GM23338 (cell line): ENCODE measurements at regions not wholly inside any gene's neighbourhood (a gene's known extent, or its start where the extent isn't known, plus 50 kb on each side); places are given as distances from the start of the nearest gene placed in this dataset.

Source experiments
- ATAC-seq: fragments of 200-7000 bp; cut with Tn5 transposase; 3 replicates; pipeline ENCODE4 v1.9.1; 2020
- DNase-seq: peaks from one replicate; pipeline ENCODE4 v3.0.0-alpha.2; 2015; ENCODE audit warnings: low spot score
- H2AFZ ChIP-seq: fragments of 200-600 bp; sonication (generic); 2 replicates; pipeline ENCODE4 v1.8.0; 2016; ENCODE audit warnings: antibody characterized with exemption, mild to moderate bottlenecking, moderate library complexity
- H3F3A ChIP-seq: fragments of 200-600 bp; sonication (generic); replicated peaks from 2 replicates; pipeline ENCODE4 v1.8.0; 2017; ENCODE audit warnings: antibody characterized with exemption, mixed run types, low read depth
- H3K27ac ChIP-seq: fragments of 200-600 bp; sonication (generic); 2 replicates; pipeline ENCODE4 v1.6.1; 2016; ENCODE audit warnings: low read depth
- H3K27me3 ChIP-seq: fragments of 200-600 bp; sonication (generic); 2 replicates; pipeline ENCODE4 v1.8.0; 2016; ENCODE audit warnings: mild to moderate bottlenecking, mixed run types, moderate library complexity; ENCODE audit not compliant: insufficient read depth
- H3K36me3 ChIP-seq: fragments of 200-600 bp; sonication (generic); 2 replicates; pipeline ENCODE4 v1.8.0; 2016; ENCODE audit warnings: mild to moderate bottlenecking; ENCODE audit not compliant: insufficient read depth
- H3K4me1 ChIP-seq: fragments of 200-600 bp; sonication (generic); 2 replicates; pipeline ENCODE4 v1.8.0; 2016; ENCODE audit warnings: mild to moderate bottlenecking, moderate library complexity; ENCODE audit not compliant: insufficient read depth
- H3K4me2 ChIP-seq: fragments of 200-600 bp; sonication (generic); 2 replicates; pipeline ENCODE4 v1.7.1; 2017; ENCODE audit warnings: mixed run types
- H3K4me3 ChIP-seq: fragments of 200-600 bp; sonication (generic); 2 replicates; pipeline ENCODE4 v1.6.1; 2016; ENCODE audit warnings: mixed run types
- H3K79me2 ChIP-seq: fragments of 200-600 bp; sonication (generic); replicated peaks from 2 replicates; pipeline ENCODE4 v1.8.0; 2017; ENCODE audit warnings: mild to moderate bottlenecking; ENCODE audit not compliant: insufficient read depth
- H3K9me2 ChIP-seq: fragments of 200-600 bp; sonication (generic); 2 replicates; pipeline ENCODE4 v1.8.0; 2017; ENCODE audit not compliant: insufficient read depth
- H4K20me1 ChIP-seq: fragments of 200-600 bp; sonication (generic); replicated peaks from 2 replicates; pipeline ENCODE4 v1.8.0; 2017; ENCODE audit warnings: mild to moderate bottlenecking; ENCODE audit not compliant: insufficient read depth
- H3K27ac Mint-ChIP-seq: 2 replicates; pipeline ENCODE4 v1.8.0; 2020; ENCODE audit warnings: inconsistent platforms, mild to moderate bottlenecking, moderate library complexity, mixed read lengths
- H3K27me3 Mint-ChIP-seq: 3 replicates; pipeline ENCODE4 v1.8.0; 2022; ENCODE audit warnings: low read depth, mild to moderate bottlenecking, moderate library complexity, mixed read lengths, inconsistent platforms; ENCODE audit not compliant: insufficient read depth, poor library complexity
- H3K36me3 Mint-ChIP-seq: 3 replicates; pipeline ENCODE4 v1.8.0; 2021; ENCODE audit warnings: low read depth, mild to moderate bottlenecking, inconsistent platforms, moderate library complexity, mixed read lengths
- H3K4me1 Mint-ChIP-seq: 3 replicates; pipeline ENCODE4 v1.8.0; 2020; ENCODE audit warnings: mild to moderate bottlenecking, inconsistent platforms, mixed read lengths
- H3K4me3 Mint-ChIP-seq: 3 replicates; pipeline ENCODE4 v1.8.0; 2021; ENCODE audit warnings: moderate library complexity, mild to moderate bottlenecking, inconsistent platforms, mixed read lengths
- H3K9me3 Mint-ChIP-seq: 3 replicates; pipeline ENCODE4 v1.8.0; 2020; ENCODE audit warnings: moderate library complexity, mild to moderate bottlenecking, inconsistent platforms, mixed read lengths
- CREB1 ChIP-seq: fragments of 250-450 bp; sonication (Bioruptor Pico); IDR thresholded peaks from 2 replicates; pipeline ENCODE4 v1.5.0; 2020; ENCODE audit warnings: low read depth, mild to moderate bottlenecking, moderate library complexity
- EZH2 ChIP-seq: fragments of 200-600 bp; sonication (generic); IDR thresholded peaks from one replicate; pipeline ENCODE4 v1.8.0; 2017; ENCODE audit warnings: antibody characterized with exemption, mild to moderate bottlenecking, low read depth; ENCODE audit not compliant: unreplicated experiment
- EZH2phosphoT487 ChIP-seq: fragments of 200-600 bp; sonication (generic); IDR thresholded peaks from one replicate; pipeline ENCODE4 v1.8.1; 2018; ENCODE audit warnings: antibody characterized with exemption; ENCODE audit not compliant: unreplicated experiment
- JUNB ChIP-seq: IDR thresholded peaks from one replicate; pipeline ENCODE4 v1.6.1; 2016; ENCODE audit warnings: antibody characterized with exemption; ENCODE audit not compliant: unreplicated experiment
- NANOG ChIP-seq: IDR thresholded peaks from 2 replicates; pipeline ENCODE4 v1.6.1; 2016; ENCODE audit warnings: antibody characterized with exemption, borderline replicate concordance
- POLR2AphosphoS5 ChIP-seq: IDR thresholded peaks from 2 replicates; pipeline ENCODE4 v1.6.1; 2016; ENCODE audit warnings: antibody characterized with exemption, low read depth
- STAT1 ChIP-seq: IDR thresholded peaks from one replicate; pipeline ENCODE4 v1.6.1; 2016; ENCODE audit warnings: antibody characterized with exemption; ENCODE audit not compliant: unreplicated experiment
- ZNF114 ChIP-seq: fragments of 250-450 bp; sonication (Bioruptor Pico); IDR thresholded peaks from 2 replicates; pipeline ENCODE4 v1.5.0; 2020; ENCODE audit warnings: mild to moderate bottlenecking, moderate library complexity
- ZNF331 ChIP-seq: fragments of 250-450 bp; sonication (Bioruptor Pico); IDR thresholded peaks from 2 replicates; pipeline ENCODE4 v1.5.0; 2020; ENCODE audit warnings: low read depth, mild to moderate bottlenecking, moderate library complexity
- TF ChIP-seq, protein P1 (sequence below): fragments of 250-450 bp; sonication (Bioruptor Pico); IDR thresholded peaks from 2 replicates; pipeline ENCODE4 v1.5.0; 2020; ENCODE audit warnings: mild to moderate bottlenecking, moderate library complexity
- TF ChIP-seq, protein P2 (sequence below): IDR thresholded peaks from one replicate; pipeline ENCODE4 v1.6.1; 2018; ENCODE audit warnings: antibody characterized with exemption; ENCODE audit not compliant: unreplicated experiment
- TF ChIP-seq, protein P3 (sequence below), 2 experiments: fragments of 200-600 bp in 1 of 2; sonication (generic) in 1 of 2; conservative IDR thresholded peaks; 2 replicates each; pipeline versions ENCODE4 v1.5.1 to v1.6.1; 2016 to 2017; ENCODE audit warnings: antibody characterized with exemption in 2 of 2, low read depth in 2 of 2, mild to moderate bottlenecking in 2 of 2, moderate library complexity in 1 of 2
- TF ChIP-seq, protein P4 (sequence below): IDR thresholded peaks from 2 replicates; pipeline ENCODE4 v1.6.1; 2016; ENCODE audit warnings: antibody characterized with exemption

DNA sequence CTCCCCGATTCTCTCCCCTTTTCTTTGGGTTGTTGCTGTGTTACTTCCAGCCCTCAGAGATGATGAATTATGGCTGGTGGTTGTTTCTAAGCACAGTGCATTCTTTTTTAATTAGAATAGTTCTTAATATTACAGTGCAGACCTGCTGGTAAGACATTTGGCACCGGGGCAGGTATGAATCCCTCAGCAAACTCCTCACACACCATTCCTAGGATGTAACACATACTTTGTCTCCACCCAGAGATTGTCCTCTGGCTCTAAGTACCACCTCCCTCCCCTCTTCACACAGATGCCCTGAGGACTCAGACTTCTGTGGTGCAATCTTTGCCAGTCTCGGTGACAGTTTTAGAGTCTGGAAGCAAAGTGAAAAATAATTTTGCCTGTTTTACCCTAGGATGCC is 143.1 kb downstream of the HLX start:
- no peak overlapping the region for H3K4me3 ChIP-seq
- ATAC-seq (no peak), DNase-seq (no peak)
- no peaks in the 10 kb centered on the region for H4K20me1 ChIP-seq
- H3F3A ChIP-seq = no peaks in the 10 kb centered on the region
- no peaks in the 10 kb centered on the region for H3K9me3 Mint-ChIP-seq
- H3K4me3 Mint-ChIP-seq = no peak overlapping the region
- H3K36me3 Mint-ChIP-seq = no peaks in the 10 kb centered on the region
- peaks cover 18% of the 10 kb centered on the region for H3K9me2 ChIP-seq
- no peaks in the 10 kb centered on the region for H3K36me3 ChIP-seq
- 0 out of 2 replicates have a peak overlapping the region, but pooled peaks have one; percentile 23 for H2AFZ ChIP-seq
- no peak overlapping the region for H3K4me2 ChIP-seq
- no peak overlapping the region for H3K27ac ChIP-seq
- no peaks in the 10 kb centered on the region for H3K4me1 ChIP-seq
- H3K27me3 Mint-ChIP-seq = peaks cover 3% of the 10 kb centered on the region
- no peaks in the 10 kb centered on the region for H3K79me2 ChIP-seq
- no peak overlapping the region for H3K27ac Mint-ChIP-seq
- no peaks in the 10 kb centered on the region for H3K27me3 ChIP-seq
- TF ChIP-seq, protein P1, sequence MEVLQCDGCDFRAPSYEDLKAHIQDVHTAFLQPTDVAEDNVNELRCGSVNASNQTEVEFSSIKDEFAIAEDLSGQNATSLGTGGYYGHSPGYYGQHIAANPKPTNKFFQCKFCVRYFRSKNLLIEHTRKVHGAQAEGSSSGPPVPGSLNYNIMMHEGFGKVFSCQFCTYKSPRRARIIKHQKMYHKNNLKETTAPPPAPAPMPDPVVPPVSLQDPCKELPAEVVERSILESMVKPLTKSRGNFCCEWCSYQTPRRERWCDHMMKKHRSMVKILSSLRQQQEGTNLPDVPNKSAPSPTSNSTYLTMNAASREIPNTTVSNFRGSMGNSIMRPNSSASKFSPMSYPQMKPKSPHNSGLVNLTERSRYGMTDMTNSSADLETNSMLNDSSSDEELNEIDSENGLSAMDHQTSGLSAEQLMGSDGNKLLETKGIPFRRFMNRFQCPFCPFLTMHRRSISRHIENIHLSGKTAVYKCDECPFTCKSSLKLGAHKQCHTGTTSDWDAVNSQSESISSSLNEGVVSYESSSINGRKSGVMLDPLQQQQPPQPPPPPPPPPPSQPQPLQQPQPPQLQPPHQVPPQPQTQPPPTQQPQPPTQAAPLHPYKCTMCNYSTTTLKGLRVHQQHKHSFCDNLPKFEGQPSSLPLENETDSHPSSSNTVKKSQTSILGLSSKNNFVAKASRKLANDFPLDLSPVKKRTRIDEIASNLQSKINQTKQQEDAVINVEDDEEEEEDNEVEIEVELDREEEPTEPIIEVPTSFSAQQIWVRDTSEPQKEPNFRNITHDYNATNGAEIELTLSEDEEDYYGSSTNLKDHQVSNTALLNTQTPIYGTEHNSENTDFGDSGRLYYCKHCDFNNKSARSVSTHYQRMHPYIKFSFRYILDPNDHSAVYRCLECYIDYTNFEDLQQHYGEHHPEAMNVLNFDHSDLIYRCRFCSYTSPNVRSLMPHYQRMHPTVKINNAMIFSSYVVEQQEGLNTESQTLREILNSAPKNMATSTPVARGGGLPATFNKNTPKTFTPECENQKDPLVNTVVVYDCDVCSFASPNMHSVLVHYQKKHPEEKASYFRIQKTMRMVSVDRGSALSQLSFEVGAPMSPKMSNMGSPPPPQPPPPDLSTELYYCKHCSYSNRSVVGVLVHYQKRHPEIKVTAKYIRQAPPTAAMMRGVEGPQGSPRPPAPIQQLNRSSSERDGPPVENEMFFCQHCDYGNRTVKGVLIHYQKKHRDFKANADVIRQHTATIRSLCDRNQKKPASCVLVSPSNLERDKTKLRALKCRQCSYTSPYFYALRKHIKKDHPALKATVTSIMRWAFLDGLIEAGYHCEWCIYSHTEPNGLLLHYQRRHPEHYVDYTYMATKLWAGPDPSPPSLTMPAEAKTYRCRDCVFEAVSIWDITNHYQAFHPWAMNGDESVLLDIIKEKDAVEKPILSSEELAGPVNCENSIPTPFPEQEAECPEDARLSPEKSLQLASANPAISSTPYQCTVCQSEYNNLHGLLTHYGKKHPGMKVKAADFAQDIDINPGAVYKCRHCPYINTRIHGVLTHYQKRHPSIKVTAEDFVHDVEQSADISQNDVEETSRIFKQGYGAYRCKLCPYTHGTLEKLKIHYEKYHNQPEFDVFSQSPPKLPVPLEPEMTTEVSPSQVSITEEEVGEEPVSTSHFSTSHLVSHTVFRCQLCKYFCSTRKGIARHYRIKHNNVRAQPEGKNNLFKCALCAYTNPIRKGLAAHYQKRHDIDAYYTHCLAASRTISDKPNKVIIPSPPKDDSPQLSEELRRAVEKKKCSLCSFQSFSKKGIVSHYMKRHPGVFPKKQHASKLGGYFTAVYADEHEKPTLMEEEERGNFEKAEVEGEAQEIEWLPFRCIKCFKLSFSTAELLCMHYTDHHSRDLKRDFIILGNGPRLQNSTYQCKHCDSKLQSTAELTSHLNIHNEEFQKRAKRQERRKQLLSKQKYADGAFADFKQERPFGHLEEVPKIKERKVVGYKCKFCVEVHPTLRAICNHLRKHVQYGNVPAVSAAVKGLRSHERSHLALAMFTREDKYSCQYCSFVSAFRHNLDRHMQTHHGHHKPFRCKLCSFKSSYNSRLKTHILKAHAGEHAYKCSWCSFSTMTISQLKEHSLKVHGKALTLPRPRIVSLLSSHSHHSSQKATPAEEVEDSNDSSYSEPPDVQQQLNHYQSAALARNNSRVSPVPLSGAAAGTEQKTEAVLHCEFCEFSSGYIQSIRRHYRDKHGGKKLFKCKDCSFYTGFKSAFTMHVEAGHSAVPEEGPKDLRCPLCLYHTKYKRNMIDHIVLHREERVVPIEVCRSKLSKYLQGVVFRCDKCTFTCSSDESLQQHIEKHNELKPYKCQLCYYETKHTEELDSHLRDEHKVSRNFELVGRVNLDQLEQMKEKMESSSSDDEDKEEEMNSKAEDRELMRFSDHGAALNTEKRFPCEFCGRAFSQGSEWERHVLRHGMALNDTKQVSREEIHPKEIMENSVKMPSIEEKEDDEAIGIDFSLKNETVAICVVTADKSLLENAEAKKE = no peak
- TF ChIP-seq JUNB (no peak), CREB1 (CRISPR knock-in tag) (no peak), EZH2 (no peak), ZNF331 (no peak), POLR2AphosphoS5 (no peak), ZNF114 (CRISPR knock-in tag) (no peak), EZH2phosphoT487 (no peak), NANOG (no peak), STAT1 (no peak)
- TF ChIP-seq, protein P2, sequence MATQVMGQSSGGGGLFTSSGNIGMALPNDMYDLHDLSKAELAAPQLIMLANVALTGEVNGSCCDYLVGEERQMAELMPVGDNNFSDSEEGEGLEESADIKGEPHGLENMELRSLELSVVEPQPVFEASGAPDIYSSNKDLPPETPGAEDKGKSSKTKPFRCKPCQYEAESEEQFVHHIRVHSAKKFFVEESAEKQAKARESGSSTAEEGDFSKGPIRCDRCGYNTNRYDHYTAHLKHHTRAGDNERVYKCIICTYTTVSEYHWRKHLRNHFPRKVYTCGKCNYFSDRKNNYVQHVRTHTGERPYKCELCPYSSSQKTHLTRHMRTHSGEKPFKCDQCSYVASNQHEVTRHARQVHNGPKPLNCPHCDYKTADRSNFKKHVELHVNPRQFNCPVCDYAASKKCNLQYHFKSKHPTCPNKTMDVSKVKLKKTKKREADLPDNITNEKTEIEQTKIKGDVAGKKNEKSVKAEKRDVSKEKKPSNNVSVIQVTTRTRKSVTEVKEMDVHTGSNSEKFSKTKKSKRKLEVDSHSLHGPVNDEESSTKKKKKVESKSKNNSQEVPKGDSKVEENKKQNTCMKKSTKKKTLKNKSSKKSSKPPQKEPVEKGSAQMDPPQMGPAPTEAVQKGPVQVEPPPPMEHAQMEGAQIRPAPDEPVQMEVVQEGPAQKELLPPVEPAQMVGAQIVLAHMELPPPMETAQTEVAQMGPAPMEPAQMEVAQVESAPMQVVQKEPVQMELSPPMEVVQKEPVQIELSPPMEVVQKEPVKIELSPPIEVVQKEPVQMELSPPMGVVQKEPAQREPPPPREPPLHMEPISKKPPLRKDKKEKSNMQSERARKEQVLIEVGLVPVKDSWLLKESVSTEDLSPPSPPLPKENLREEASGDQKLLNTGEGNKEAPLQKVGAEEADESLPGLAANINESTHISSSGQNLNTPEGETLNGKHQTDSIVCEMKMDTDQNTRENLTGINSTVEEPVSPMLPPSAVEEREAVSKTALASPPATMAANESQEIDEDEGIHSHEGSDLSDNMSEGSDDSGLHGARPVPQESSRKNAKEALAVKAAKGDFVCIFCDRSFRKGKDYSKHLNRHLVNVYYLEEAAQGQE = no peak
- TF ChIP-seq, protein P3, sequence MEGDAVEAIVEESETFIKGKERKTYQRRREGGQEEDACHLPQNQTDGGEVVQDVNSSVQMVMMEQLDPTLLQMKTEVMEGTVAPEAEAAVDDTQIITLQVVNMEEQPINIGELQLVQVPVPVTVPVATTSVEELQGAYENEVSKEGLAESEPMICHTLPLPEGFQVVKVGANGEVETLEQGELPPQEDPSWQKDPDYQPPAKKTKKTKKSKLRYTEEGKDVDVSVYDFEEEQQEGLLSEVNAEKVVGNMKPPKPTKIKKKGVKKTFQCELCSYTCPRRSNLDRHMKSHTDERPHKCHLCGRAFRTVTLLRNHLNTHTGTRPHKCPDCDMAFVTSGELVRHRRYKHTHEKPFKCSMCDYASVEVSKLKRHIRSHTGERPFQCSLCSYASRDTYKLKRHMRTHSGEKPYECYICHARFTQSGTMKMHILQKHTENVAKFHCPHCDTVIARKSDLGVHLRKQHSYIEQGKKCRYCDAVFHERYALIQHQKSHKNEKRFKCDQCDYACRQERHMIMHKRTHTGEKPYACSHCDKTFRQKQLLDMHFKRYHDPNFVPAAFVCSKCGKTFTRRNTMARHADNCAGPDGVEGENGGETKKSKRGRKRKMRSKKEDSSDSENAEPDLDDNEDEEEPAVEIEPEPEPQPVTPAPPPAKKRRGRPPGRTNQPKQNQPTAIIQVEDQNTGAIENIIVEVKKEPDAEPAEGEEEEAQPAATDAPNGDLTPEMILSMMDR (conservative IDR thresholded peaks at IDR 0.05; ENCODE audit: low read depth in 2 of 2) = no peak
- TF ChIP-seq, protein P4, sequence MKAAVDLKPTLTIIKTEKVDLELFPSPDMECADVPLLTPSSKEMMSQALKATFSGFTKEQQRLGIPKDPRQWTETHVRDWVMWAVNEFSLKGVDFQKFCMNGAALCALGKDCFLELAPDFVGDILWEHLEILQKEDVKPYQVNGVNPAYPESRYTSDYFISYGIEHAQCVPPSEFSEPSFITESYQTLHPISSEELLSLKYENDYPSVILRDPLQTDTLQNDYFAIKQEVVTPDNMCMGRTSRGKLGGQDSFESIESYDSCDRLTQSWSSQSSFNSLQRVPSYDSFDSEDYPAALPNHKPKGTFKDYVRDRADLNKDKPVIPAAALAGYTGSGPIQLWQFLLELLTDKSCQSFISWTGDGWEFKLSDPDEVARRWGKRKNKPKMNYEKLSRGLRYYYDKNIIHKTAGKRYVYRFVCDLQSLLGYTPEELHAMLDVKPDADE = no peak
- H3K4me1 Mint-ChIP-seq = no peaks in the 10 kb centered on the region
